ELR (cell line): ENCODE measurements at regions not wholly inside any gene's neighbourhood (a gene's known extent, or its start where the extent isn't known, plus 50 kb on each side); places are given as distances from the start of the nearest gene placed in this dataset.
"Not testable (repeated sequence)": the region's sequence is repeated elsewhere in the genome, so short reads cannot be mapped to it uniquely, and the experiment has no call there.

Experiments used
- DNase-seq: peaks from one replicate; pipeline ENCODE4 v3.0.0-alpha.2; 2015; ENCODE audit warnings: low read depth

DNA sequence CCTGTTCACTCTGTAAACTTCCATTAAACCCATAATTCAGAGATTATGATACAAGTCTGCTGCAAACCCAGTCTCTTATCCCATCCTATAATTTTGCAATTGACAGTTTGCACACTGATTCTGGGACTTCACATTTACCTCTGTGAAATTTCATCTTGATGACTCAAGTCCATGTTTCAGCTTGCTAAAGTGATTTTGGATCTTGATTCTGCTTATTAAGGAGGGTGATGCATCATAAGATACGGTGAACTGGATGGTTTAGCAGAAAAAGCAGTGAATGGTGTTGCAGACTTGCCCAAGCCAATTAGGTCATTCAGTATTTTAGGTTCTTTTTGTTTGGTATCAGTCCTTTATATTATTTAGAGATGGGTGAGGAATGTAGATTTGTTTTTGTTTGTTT lies 125.5 kb upstream of the PODXL start:
- no peak for DNase-seq

- DNase-seq: peak; percentile 16
These were observed 122.6 kb upstream of the PODXL start for GRCh38 chr7:131679071-131679470.

- DNase-seq: not testable (repeated sequence)
These were observed 120.4 kb upstream of the PODXL start for GRCh38 chr7:131676850-131677249.

DNA sequence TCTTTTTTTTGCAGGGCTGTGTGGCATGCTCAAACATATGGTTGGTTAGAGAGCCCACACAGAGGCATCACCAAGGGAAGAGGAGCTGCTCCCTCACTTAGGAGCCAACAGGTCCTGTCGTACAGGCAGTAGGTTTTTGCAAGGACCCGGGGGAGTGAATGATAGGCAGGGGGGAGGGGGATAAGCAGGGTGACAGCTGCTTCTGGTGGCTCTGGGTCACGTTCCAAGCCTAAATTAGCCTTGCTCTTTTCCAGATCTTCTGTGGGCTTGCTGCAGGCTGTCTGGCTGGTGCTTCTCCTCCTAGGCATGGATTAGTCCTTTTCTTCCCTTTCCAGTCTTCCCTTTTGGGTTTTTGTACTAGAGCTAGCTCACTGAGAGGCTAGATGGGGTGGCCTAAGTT lies 117.7 kb upstream of the PODXL start:
- no peak for DNase-seq

GRCh38 chr7:131673576-131673975 lies 117.1 kb upstream of the PODXL start:
- DNase-seq: no peak

GRCh38 chr7:131670406-131670805 lies 114.0 kb upstream of the PODXL start:
- no peak for DNase-seq

GRCh38 chr7:131667699-131668098 lies 111.3 kb upstream of the PODXL start:
- no peak for DNase-seq

DNA sequence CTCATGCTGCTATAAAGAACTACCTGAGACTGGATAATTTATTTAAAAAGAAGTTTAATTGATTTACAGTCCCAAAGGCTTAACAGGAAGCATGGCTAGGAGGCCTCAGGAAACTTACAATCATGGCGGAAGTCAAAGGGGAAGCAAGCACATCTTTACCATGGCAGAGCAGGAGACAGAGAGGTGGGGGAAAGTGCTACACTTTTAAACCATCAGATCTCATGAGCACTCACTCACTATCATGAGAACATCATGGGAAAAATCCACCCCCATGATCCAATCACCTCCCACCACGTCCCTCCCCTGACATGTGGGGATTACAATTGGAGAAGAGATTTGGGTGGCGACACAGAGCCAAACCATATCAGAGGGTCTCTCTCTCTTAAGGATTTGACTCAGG lies 108.6 kb upstream of the PODXL start:
- DNase-seq: no peak

DNA sequence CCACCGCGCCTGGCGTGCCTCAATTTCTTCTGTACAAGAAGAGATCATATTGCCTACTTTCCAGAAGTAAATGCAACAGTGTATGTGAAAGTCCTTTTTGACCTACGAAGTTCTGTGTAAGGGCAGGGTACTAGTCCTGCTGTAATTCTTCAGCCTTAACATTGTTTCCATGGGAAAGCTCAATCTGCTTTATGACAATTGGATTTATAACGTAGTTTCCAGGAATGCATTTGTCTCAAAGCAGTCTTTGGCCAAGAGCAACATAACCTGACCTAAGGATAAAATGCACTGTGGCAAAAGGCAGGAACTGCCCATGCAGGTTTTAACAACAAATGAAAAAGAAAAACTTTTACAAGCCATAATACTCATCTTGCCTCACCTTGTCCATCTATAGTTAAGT lies 108.1 kb upstream of the PODXL start:
- DNase-seq: no peak

- not testable (repeated sequence) for DNase-seq
These were observed 106.0 kb upstream of the PODXL start for GRCh38 chr7:131662301-131662873.

- DNase-seq: no peak
These were observed 101.5 kb upstream of the PODXL start for GRCh38 chr7:131657881-131658280.

- DNase-seq: no peak
These were observed 100.7 kb upstream of the PODXL start for GRCh38 chr7:131656980-131657723.

DNA sequence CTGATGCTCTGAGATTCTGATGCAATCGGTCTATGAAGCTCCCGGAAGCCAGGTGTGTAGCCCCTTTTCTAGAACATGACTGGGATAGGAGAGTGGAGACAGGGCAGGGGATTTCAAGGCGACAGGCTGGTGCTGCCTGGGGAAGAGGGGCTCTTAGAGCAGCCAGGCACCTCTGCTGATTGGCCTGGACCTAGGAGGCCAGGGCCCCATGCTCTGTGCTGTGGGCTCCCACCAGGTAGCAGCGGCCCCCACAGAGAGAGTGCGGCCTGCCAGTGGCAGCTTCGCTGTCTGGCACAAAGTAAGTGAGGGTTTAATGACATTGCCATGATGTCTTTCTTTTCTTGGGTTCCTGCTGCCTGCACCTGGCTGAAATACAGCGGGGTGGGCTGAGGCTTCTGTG lies 99.4 kb upstream of the PODXL start:
- no peak for DNase-seq

- no peak for DNase-seq
These were observed 99.0 kb upstream of the PODXL start for GRCh38 chr7:131655447-131655846.

DNA sequence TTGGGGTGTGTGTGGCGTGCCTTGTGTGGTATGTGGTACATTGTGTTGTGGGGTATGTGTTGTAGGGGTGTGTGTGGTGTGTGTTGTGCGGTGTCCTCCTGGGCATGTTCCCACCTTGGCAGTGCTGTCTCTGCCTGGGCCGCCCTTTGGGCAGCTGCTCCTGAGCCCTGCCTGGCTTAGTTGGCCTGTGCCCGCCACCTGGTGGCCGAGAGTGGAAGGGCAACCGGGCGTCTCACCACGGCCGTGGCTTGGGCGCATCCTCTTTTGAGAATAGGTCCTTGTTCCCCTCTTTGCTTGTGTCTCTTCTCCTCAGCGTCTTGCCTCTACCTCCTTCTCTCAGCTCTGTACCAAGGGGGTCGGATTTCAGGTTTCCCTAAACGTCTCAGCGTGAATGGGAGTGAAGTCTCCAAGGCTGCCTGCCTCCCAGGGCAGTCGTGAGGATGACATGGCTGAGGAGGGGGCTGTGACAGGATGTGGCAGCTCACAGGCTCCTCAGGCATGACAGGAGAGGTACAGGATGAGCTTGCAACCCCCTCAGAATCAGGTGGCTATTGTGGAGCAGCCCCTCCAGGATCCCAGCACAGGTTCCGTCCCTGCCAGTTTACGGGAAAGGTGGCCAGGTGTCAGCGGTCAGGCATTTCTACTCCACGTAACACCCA lies 98.4 kb upstream of the PODXL start:
- peak; percentile 90 for DNase-seq

GRCh38 chr7:131654249-131654558 lies 97.8 kb upstream of the PODXL start:
- DNase-seq: no peak

- peak; percentile 82 for DNase-seq
These were observed 97.2 kb upstream of the PODXL start for GRCh38 chr7:131653418-131654248.

- DNase-seq: peak; percentile 46
These were observed 96.5 kb upstream of the PODXL start for GRCh38 chr7:131652934-131653333.

DNA sequence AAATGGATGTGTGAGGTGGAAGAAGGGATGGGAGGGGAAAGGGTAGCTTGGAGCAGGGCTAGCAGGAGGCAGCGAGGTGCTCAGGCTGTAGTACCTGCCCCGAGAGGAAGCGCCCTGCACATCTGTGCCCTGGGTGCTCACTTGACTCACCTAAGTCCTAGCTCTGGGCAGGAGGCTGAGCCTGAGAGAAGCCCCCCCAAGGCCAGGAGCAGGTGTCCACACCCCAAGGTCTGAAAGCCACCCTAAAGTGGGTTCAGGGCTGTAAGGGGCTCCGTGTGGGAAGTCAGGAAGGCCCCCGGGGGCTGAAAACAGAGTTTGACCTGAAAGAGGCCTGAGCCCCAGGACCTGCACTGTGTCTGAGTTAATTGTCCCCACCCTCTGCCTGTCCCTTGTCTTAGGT lies 95.8 kb upstream of the PODXL start:
- no peak for DNase-seq

- DNase-seq: no peak
These were observed 93.5 kb upstream of the PODXL start for GRCh38 chr7:131649879-131650278.

- DNase-seq: no peak
These were observed 92.6 kb upstream of the PODXL start for GRCh38 chr7:131649003-131649541.

DNA sequence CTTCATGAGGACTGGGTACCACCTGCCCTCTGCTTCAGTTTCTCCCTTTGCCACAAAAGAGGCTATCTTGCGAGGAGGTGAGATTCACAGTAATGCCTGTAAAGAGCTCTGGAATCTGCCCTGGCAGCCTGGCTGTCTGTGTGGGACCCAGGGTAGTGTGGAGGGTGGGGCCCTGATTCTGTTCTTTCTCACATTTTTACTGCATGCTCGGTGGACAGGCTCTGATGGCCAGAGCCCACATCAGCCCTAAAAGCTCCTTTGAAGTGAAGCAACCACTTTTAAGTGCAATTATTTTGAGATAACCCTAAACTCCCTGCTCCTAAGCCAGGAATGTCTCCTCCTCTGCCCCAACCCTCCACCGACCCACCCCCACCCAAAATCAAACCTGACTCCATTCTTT lies 92.1 kb upstream of the PODXL start:
- DNase-seq: no peak

DNA sequence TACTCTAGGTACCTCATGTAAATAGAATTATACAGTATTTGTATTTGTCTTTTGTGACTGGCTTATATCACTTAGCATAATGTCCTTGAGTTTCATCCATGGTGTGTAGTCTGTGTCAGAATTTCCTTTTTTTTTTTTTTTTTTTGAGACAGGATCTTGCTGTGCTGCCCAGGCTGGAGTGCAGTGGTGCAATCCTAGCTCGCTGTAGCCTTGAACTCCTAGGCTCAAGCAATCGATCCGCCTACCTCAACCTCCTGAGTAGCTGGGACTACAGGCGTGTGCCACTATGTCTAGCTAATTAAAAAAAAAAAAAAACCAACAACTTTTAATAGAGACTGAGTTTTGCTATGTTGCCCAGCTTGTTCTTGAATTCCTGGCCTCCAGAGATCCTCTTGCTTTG lies 89.8 kb upstream of the PODXL start:
- no peak for DNase-seq
